HG02571 (cell line): ENCODE measurements at regions not wholly inside any gene's neighbourhood (a gene's known extent, or its start where the extent isn't known, plus 50 kb on each side); places are given as distances from the start of the nearest gene placed in this dataset.

Experiments used
- ATAC-seq: cut with Tn5 transposase; IDR thresholded peaks from one replicate; pipeline ENCODE4 v1.9.1; 2021; ENCODE audit warnings: mild to moderate bottlenecking, moderate library complexity; ENCODE audit not compliant: unreplicated experiment

DNA sequence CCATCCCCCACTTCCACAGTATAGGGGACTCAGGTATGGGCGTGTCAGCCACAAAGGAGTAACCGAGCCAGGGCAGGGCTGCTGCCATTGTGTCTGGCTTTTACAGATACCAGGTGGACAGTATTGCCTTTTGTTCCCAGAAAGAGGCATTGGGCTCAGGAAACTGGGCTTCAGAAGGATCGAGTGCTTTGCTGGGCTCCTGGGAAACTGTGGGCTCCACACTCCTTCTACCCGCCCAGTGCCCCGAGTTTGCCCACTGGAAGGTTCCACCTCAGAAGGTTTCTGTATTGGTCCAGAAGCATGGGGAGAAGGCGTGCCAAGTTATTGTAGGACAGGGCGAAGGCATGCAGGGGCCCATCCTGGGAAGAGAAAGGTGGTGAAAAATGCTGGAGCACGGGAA lies 894.4 kb downstream of the TBC1D22A start:
- no peak for ATAC-seq

DNA sequence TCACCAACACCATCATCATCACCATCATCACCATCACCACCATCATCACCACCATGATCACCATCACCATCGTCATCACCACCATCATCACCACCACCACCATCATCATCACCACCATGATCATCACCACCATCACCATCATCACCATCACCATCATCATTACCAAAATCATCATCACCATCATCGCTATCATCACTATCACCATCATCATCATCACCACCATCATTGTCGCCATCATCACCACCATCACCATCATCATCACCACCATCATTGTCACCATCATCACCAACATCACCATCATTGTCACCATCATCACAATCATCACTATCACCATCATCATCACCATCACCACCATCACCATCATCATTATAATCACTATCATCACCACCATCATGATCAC lies 893.5 kb downstream of the TBC1D22A start:
- ATAC-seq, result no peak

DNA sequence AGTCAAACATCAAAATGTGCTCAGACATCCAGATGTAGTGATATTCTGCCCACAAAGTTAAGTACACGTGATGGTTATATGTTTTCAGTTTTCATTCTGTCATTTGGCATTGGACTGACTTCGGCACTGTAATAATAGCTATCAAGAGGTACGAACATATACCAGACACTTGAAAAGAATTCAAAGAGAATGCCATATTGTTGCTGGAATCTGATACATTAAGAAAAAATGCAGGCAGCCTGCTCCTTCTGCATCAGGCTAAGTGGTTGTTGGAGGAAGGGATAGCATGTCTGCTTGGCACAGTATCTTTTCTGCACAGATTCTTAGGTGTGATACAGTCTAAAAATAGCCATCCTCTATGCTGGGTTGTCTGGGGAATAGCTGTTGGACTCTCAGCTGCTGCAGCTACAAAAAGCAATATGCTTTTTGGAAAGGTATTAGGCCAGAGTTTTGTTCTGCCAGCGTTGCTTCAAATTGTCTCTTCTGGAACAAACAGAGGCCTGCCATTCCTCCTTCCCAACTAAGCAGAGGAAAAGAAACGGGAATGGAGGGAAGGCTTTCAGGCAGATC lies 892.6 kb downstream of the TBC1D22A start:
- no peak for ATAC-seq

DNA sequence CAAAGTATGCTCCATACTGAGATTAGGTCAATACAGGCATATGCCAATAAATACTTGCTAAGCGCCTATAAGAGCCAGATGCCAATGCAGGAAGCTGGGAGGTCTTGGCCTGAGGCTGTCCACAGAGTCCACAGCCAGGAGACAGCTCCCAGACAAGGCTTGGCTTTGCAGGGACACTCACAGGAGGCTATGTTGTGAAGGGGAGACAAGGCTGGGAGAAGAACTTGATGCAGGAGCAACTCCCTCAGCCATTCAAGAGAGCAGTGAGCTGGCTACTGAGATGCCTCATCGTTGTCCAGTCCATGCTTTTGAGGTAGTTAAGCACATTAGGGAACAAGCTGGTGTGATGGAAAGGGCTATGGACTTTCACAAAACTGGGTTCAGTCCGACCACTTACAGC lies 891.5 kb downstream of the TBC1D22A start:
- ATAC-seq, result no peak

DNA sequence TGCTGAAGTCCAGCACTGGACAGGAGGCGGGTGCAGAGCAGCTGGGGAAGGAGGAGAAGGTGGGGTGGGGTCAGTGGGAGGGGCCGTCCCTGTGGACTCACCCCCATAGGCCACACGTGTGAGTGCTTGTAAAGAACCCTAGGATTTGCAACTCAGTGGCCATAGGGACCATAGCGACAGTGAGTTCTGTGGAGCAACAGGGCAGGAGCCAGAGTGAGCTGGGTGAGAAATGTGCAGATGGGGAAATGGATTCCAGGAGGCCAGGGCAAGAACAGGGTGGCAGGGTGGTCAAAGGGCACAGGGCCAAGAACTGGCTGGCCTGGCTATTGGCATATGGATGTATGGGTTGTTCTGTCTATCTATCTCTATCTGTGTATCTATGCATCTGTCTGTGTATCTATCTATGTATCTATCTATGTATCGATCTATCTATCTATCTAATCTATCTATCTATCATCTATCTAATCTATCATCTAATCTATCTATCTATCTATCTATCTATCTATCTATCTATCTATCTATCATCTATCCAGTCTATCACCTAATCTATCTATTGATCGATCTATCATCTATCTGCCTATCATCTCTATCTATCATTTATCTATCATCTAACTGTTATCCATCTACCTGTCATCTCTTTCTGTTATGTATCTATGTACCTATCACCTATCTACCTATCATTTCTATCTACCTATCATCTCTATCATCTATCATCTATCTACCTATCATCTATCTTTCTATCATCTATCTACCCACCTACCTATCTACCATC lies 889.0 kb downstream of the TBC1D22A start:
- ATAC-seq, result no peak

DNA sequence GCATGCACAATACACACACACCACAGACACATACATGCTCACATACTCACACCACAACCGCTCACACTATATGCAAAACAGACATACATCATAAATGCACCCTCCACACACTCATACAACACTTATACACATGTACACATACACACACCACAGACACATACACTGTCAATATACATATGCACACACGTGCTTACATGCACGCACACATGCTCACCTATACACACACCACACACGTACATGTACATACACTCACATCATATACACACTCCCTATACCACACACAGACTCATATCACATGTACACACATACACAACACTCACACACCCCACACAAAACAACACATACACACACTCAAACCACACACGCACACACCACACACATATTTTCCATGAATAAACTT lies 885.3 kb downstream of the TBC1D22A start:
- ATAC-seq, result no peak

DNA sequence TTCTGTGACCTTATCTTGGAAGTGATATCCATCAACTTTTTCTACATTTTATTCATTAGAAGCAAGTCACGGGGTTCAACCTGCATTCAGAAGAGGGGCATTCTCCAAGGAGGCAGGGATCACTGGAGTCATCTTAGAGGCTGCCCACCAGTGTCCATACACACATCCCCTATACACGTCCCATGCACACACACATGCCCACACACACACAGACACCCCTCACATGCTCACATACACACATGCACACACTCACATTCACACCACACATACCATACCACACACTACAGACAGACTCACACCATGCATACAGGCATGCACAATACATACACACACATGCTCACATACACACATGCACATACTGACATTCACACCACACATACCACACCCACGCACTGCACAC lies 884.7 kb downstream of the TBC1D22A start:
- no peak for ATAC-seq

DNA sequence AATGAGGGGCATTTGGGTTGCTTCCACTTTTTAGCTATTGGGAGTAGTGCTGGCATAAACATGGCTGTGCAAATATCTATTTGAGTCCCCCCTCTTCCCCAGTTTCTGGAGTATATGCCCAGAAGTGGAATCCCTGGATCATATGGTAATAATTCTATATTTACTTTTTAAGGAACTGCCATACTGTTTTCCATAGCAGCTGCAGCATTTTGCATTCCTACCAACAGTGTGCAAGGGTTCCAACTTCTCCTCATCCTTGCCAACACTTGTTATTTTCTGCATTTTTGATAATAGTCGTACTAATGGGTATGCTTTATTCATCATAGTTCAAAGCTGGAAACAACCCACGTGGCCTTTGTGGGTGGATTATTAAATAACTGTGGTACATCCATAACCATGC lies 883.5 kb downstream of the TBC1D22A start:
- ATAC-seq, result no peak

DNA sequence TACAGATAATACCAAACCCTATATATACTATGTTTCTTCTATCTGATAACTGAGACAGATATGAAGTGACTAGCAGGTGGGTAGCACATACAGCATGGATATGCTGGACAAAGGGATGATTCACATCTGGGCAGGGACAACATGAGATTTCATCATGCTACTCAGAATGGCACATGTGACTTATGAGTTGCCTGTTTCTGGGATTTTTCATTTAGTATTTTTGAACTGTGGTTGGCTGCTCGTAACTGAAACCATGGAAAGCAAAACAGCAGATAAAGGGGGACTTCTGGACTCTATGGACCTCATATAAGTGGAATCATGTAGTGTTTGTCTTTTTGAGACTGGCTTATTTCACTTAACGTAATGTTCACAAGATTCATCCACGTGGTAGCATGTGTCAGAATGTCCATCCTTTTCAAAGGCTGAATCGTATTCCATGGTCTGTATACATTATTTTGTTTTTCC lies 883.0 kb downstream of the TBC1D22A start:
- no peak for ATAC-seq

DNA sequence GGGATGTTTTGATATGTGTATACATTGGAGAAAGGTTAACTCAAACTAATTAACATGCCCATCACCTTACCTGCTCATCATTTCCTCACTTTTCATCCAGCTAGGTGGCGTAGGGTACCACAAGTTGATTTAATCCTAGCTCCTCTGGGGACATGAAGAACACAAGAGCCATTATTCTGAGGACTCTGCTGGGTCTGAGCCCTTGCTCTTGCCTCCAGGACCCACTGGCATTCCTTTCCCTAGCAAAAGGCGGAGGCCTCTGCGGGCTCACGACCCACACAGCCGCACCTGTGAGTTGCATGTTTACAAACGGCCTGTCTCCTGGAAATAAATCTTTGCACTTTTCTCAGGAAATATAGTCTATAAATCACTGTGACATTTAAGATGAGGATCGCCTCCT lies 871.9 kb downstream of the TBC1D22A start:
- ATAC-seq, result no peak

DNA sequence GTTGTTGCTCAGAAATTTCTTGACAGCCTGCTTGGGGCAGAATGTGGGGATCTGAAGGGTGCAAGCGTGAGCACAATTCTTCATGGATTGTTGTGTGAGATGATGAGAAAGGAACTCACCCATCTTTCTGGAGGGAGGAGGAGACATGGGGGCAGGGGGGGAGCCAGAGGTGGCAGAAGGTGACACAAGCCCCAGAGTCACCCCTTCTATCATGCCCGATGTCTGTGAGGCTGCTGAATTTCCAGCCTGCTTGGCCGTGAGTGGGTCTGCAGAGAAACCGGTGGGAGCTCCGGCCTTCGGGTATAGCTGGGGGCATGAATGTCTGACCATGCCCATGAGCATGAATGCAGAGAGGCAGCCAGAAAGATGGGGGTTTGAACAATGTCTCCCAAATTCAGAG lies 870.7 kb downstream of the TBC1D22A start:
- no peak for ATAC-seq

DNA sequence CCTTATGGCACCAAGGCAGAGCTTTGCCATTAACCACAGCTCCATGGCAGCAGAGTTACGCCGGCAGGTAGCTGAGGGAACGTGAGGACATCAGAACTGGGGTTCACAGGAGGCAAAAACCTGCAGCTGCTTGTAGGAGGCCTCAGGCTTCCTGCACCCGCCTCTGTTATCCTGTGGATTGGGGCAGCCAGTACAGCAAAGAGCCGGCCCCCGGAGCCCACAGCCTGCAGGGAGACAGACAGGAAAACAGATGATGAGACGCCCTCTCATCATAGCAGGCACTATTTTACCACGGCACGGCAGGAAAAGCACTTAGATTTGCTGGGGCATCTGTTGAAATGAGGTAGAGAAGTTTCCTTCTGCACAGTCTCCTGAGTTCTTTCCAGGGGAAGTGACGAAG lies 870.3 kb downstream of the TBC1D22A start:
- ATAC-seq, result no peak

DNA sequence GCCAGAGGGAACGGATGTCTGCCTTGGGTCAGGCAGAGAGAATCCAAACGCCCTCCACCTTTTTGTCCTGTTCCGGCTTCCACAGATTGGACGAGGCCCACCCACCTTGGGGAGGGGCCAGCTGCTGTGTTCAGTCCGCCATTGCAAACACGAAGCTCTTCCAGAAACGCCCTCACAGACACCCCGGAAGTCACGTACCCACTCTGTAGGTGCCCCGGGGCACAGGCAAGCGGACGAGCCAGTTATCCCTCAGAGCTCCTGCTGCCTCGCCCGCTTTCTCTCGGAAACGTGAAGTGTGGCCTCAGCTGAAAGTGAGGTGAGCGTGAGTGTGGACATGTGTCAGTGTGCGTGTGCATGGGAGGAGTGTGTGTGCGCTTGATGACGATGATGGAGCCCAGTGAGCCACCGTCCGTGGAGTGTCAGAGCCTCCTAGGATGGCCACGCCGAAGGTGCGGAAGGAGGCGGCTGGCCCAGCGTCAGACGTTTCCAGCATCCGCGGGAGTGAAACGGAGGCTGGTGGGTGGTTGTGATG lies 869.2 kb downstream of the TBC1D22A start:
- no peak for ATAC-seq

DNA sequence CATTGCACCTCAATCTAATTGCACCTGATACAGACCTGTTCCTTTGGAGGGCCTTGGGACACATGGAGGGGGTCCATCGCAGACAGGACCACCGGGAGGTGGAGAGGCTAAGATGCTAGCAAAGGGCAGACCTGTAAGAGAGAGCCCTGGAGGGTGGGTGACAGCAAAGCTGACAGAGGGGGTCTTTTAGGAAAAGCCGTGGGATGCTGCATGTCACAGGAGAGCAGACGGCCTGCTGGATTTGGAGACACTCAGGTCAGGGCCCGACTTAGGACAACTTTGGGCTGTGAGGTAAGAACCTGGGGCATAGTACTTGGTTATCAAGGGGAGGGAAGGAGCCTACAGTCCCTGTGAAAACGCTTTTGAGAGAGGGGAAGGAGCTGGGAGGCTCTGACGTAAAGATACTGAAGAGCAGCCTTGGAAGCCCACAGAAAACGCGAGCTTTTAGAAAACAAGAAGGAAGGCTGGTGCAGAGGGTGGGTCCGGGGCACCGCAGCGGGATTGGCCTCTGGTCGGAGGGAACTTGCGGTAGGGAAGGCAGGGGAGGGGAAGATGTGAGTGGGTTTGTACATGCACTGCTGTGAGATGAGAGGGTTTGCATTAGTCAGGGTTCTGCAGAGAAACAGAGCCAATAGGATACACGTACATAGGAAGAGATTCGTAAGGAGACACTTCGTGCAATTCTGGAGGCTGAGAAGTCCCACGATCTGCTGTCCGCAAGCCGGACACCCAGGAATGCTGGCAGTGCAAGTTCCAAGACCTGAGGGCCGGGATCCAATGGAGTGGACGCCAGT lies 868.5 kb downstream of the TBC1D22A start:
- ATAC-seq, result no peak

DNA sequence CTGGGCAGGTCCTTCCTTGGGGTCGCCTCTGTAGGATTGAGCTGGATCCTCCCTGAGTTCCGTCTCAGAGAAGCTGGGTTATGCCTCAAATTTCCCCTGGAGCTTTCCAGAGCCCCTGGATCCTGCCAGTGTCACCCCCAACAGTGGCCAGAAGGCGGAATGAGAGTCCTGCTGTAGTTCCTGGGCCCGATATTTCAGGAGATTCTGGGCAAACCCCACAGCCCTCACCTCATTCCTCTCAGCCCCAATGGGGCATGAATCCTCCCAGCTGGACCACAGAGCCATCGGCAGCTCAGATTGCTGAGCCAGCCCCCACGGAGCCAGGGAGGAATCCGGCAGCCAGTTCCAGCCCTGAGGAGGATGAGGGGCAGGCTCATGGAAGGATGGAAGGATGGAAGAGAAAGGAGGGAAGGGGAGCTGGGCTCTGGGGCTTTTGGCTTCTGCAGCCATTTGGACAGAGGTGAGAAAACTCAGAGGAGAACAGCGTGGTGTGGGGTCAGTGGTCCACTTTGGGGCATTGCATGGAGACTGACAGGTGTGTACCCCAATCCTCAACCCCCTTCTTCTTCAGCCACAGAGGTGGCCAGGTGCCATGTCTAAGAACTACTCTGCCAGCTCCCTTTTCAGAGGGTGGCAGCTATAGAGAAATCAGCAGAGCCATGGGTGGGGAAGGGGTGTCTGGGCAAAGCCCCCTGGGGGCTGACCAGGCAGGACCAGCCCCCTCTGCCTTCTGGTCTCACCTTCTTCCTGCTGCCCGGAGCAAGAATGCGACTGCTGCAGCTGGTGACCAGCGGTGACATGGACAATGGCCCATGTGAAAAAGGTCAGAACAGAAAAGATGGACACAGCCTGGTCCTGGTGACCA lies 867.6 kb downstream of the TBC1D22A start:
- no peak for ATAC-seq

DNA sequence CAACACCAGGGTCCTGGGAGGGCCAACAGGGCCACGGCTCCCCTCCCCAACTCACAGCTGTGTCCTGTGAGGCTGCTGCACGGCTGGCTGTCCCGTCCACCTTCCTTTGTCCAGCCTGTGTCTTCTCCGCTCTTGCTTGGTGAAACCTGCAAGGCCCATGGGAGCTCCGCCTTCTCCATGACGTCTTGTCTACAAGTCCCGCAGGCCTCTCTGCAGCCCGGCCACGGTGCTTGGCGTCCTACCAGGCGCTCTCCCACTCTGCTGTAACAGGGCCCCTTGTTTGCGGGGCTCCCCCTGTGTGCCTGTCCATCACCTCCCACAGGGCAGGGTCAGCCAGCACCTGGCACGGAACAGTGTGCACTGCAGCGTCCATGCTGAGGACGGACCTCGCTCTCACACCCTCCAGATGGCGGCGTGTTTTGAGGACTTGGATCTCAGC lies 866.8 kb downstream of the TBC1D22A start:
- ATAC-seq, result no peak

DNA sequence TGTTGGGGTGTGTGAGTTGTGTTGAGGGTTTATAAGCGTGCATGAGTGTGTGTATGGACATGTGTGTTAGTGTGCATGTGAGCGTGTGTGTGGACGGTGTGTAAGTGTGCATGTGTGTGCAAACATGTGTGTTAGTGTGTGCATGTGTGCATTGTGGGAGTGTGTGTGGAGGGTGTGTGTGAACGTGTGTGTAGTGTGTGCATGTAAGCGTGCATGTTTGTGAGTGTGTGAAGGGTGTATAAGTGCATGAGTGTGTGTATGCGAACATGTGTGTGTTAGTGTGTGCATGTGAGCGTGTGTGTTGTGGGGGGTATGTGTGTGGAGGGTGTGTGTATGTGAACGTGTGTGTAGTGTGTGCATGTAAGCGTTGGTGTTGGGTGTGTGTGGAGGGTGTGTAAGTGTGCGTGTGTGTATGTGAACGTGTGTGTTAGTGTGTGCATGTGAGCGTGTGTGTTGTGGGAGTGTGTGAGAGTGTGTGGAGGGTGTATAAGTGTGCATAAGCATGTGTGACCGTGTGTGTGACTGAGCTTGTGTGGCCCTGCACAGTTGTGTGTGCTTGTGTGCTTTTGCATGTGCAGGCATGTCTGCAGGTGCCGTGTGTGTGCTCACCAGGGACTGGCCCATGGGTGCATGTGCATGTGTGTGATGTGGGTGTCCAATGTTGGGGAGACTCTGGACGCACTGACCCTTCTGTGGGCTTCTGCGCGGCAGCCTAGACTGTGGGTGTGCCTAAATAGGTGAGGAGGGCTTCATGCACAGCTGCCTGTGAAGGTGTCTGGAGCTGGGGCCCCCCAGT lies 866.2 kb downstream of the TBC1D22A start:
- no peak for ATAC-seq

DNA sequence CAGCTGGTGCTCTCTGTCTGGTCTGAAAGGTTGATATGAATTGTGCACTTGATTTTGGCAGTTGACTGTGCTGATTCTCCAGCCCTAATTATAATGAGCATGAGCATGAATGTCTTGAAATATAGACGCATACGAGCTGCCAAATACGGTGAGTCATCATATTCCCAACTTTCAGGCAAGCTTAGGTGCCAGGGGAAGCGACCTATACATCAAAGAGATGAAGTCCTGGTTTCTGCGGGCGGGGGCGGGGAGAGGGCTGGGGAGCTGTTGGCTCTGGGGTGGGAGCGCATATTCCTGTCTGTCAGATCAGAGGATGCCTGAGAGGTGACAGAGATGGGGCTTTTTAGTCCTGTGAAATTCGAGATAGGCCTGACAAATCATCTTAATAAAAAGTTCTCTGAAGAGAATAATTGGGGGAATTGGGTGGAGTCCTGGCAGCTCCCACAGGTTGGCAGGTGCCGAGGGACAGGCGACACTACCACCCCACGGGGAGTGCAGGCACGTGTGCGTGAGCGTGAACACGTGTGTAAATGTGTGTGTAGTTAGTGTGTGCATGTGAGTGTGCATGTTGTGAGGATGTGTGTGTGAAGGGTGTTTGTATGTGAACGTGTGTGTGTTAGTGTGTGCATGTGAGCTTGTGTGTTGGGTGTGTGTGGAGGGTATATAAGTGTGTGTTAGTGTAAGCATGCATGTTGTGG lies 865.3 kb downstream of the TBC1D22A start:
- ATAC-seq, result no peak
